ENCODE measurements at regions not wholly inside any gene's neighbourhood (a gene's known extent, or its start where the extent isn't known, plus 50 kb on each side); places are given as distances from the start of the nearest gene placed in this dataset.

GRCh38 chr18:65429601-65430000 lies 321.2 kb upstream of the CDH7 start:
- H3K36me3 ChIP-seq, result no peaks in the 10 kb centered on the region
- no peaks in the 10 kb centered on the region for H3K9me3 ChIP-seq
- no peaks in the 10 kb centered on the region for H3K4me1 ChIP-seq
- no peaks in the 10 kb centered on the region for H3K27me3 ChIP-seq
- no peak overlapping the region for H3K4me3 ChIP-seq
- H3K27ac ChIP-seq, result no peak overlapping the region
- DNase-seq (ENCODE audit: low spot score in 2 of 2), result no peak
- intact Hi-C loops (cut with DNase I), result no loop called here
- TF ChIP-seq CTCF (IDR thresholded peaks at IDR 0.05), result no peak

GRCh38 chr18:65425366-65425765 lies 325.4 kb upstream of the CDH7 start:
- intact Hi-C loops (cut with DNase I), result no loop called here
- Histone ChIP-seq H3K27ac (no peak overlapping the region), H3K4me1 (no peaks in the 10 kb centered on the region), H3K9me3 (no peaks in the 10 kb centered on the region), H3K27me3 (no peaks in the 10 kb centered on the region), H3K4me3 (no peak overlapping the region), H3K36me3 (no peaks in the 10 kb centered on the region)
- no peak for DNase-seq (ENCODE audit: low spot score in 2 of 2)
- no peak for TF ChIP-seq CTCF (IDR thresholded peaks at IDR 0.05)

GRCh38 chr18:65423776-65424175 lies 327.0 kb upstream of the CDH7 start:
- Histone ChIP-seq H3K27ac (no peak overlapping the region), H3K27me3 (no peaks in the 10 kb centered on the region), H3K36me3 (no peaks in the 10 kb centered on the region), H3K4me3 (no peak overlapping the region), H3K9me3 (no peaks in the 10 kb centered on the region), H3K4me1 (no peaks in the 10 kb centered on the region)
- TF ChIP-seq CTCF (IDR thresholded peaks at IDR 0.05), result no peak
- DNase-seq (ENCODE audit: low spot score in 2 of 2), result no peak
- intact Hi-C loops (cut with DNase I), result no loop called here

GRCh38 chr18:65422544-65423136 lies 328.2 kb upstream of the CDH7 start:
- no peak for TF ChIP-seq CTCF (IDR thresholded peaks at IDR 0.05)
- H3K36me3 ChIP-seq, result no peaks in the 10 kb centered on the region
- H3K4me1 ChIP-seq, result no peaks in the 10 kb centered on the region
- DNase-seq (ENCODE audit: low spot score in 2 of 2), result no peak
- no peak overlapping the region for H3K27ac ChIP-seq
- H3K9me3 ChIP-seq, result no peaks in the 10 kb centered on the region
- no peak overlapping the region for H3K4me3 ChIP-seq
- no peaks in the 10 kb centered on the region for H3K27me3 ChIP-seq
- intact Hi-C loops (cut with DNase I), result no loop called here

GRCh38 chr18:65415098-65415497 lies 335.7 kb upstream of the CDH7 start:
- Histone ChIP-seq H3K4me3 (no peak overlapping the region), H3K9me3 (peaks cover 0 to 7% of the 10 kb centered on the region in 2 donors), H3K36me3 (no peaks in the 10 kb centered on the region), H3K27me3 (no peaks in the 10 kb centered on the region), H3K4me1 (no peaks in the 10 kb centered on the region), H3K27ac (no peak overlapping the region)
- intact Hi-C loops (cut with DNase I), result no loop called here
- no peak for TF ChIP-seq CTCF (IDR thresholded peaks at IDR 0.05)
- DNase-seq (ENCODE audit: low spot score in 2 of 2), result no peak

- TF ChIP-seq CTCF (IDR thresholded peaks at IDR 0.05), result no peak
- intact Hi-C loops (cut with DNase I), result no loop called here
- DNase-seq (ENCODE audit: low spot score in 2 of 2), result no peak
- no peak overlapping the region for H3K4me3 ChIP-seq
- H3K27ac ChIP-seq, result no peak overlapping the region
- H3K9me3 ChIP-seq, result peaks cover 0 to 7% of the 10 kb centered on the region in 2 donors
- no peaks in the 10 kb centered on the region for H3K36me3 ChIP-seq
- no peaks in the 10 kb centered on the region for H3K4me1 ChIP-seq
- H3K27me3 ChIP-seq, result no peaks in the 10 kb centered on the region
Observed at GRCh38 chr18:65414501-65414900, 336.3 kb upstream of the CDH7 start.
